GM12874 (cell line): ENCODE measurements at regions not wholly inside any gene's neighbourhood (a gene's known extent, or its start where the extent isn't known, plus 50 kb on each side); places are given as distances from the start of the nearest gene placed in this dataset.

Experiments
- CTCF ChIP-seq: IDR thresholded peaks from 2 replicates; pipeline ENCODE4 v1.5.1; 2011; ENCODE audit warnings: low read depth, mild to moderate bottlenecking, control low read depth, low read length, moderate library complexity; ENCODE audit not compliant: insufficient read depth

- no peak for TF ChIP-seq CTCF
These were observed 59.9 kb downstream of the MINAR1 start for GRCh38 chr15:79492065-79492464.

DNA sequence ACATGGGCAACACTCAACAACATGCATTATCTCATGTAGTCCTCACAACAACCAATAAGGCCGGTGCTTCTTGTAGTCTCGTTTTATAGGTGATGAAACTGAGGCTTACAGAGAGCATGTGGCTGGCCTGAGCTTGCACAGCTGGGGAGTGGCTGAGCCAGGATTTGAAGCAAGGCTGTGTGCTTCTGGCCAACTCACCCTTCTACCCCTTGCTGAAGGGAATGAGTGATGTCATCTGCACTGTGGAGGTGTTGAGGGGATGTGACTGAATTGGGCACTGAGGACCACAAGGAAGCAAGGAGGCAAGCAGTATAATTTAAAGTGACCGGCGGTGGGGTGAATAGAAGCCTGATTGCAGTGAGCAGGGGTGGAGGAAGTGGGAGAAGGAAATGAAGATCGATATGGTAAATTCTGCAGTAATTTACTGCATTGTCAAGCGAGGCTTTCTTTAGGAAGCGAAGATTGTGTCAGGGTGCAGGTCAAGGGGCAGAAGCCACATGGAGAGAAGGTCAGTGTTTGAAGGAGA lies 62.3 kb downstream of the MINAR1 start:
- TF ChIP-seq CTCF = no peak

GRCh38 chr15:79494963-79495755 lies 63.0 kb downstream of the MINAR1 start:
- no peak for TF ChIP-seq CTCF

DNA sequence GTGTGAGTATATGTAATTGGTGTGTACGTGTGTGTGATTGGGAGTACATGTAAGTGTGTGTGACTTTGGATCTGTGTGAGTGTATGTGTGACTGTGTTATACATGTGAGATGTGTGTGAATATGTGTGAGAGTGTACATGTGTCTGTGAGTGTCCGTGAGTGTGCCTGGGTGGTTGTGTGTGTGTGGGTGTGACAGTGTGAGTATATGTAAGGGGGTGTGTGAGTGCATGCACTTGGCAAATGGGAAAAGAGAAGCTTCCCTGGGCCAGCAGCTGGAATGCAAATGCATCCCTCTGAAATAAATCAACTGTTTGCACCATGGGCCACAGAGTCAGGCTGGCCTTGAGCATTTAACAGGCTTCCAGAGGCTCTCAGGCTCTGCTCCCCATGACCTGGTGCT lies 63.6 kb downstream of the MINAR1 start:
- no peak for TF ChIP-seq CTCF

DNA sequence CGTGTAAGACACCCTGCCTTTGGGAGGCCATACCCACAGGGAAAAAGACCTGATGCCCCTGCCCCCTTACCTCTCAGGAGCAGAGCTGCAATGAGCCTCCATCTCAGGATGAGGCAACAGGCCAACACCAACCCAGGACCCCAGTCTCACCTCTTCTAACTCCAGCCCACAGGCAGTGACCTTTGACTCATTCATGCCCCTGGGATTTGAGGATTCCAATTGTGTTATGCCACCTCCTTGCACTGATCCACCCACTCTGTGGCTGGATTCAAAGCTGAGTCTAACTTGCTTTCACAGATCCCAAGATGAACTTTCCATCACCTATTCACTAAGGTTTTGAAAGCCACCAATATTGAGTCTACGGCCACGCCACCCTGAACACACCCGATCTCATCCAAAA lies 64.7 kb downstream of the MINAR1 start:
- no peak for TF ChIP-seq CTCF

DNA sequence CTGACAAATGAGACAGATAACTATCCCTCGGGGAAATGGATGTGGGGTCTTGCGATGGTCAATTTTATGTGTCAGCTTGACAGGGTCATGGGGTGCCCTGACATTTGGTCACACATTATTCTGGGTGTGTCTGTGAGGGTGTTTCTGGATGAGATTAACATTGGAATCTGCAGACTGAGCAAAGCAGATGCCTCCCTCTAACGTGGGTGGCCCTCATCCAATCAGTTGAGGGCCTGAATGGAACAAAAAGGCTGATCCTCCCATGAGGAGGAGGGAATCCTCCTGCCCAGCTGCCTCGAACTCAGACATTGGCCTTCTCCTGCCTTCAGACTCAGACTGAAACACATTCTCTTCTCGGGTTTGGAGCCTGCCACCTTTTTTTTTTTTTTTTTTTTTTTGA lies 69.0 kb downstream of the MINAR1 start:
- no peak for TF ChIP-seq CTCF

- no peak for TF ChIP-seq CTCF
These were observed 73.8 kb downstream of the MINAR1 start for GRCh38 chr15:79505956-79506355.
